GM23338 (cell line): ENCODE measurements at regions not wholly inside any gene's neighbourhood (a gene's known extent, or its start where the extent isn't known, plus 50 kb on each side); places are given as distances from the start of the nearest gene placed in this dataset.

ENCODE experiments used
- ATAC-seq: fragments of 200-7000 bp; cut with Tn5 transposase; 3 replicates; pipeline ENCODE4 v1.9.1; 2020
- DNase-seq: peaks from one replicate; pipeline ENCODE4 v3.0.0-alpha.2; 2015; ENCODE audit warnings: low spot score
- H2AFZ ChIP-seq: fragments of 200-600 bp; sonication (generic); 2 replicates; pipeline ENCODE4 v1.8.0; 2016; ENCODE audit warnings: antibody characterized with exemption, mild to moderate bottlenecking, moderate library complexity
- H3F3A ChIP-seq: fragments of 200-600 bp; sonication (generic); replicated peaks from 2 replicates; pipeline ENCODE4 v1.8.0; 2017; ENCODE audit warnings: antibody characterized with exemption, mixed run types, low read depth
- H3K27ac ChIP-seq: fragments of 200-600 bp; sonication (generic); 2 replicates; pipeline ENCODE4 v1.6.1; 2016; ENCODE audit warnings: low read depth
- H3K27me3 ChIP-seq: fragments of 200-600 bp; sonication (generic); 2 replicates; pipeline ENCODE4 v1.8.0; 2016; ENCODE audit warnings: mild to moderate bottlenecking, mixed run types, moderate library complexity; ENCODE audit not compliant: insufficient read depth
- H3K36me3 ChIP-seq: fragments of 200-600 bp; sonication (generic); 2 replicates; pipeline ENCODE4 v1.8.0; 2016; ENCODE audit warnings: mild to moderate bottlenecking; ENCODE audit not compliant: insufficient read depth
- H3K4me1 ChIP-seq: fragments of 200-600 bp; sonication (generic); 2 replicates; pipeline ENCODE4 v1.8.0; 2016; ENCODE audit warnings: mild to moderate bottlenecking, moderate library complexity; ENCODE audit not compliant: insufficient read depth
- H3K4me2 ChIP-seq: fragments of 200-600 bp; sonication (generic); 2 replicates; pipeline ENCODE4 v1.7.1; 2017; ENCODE audit warnings: mixed run types
- H3K4me3 ChIP-seq: fragments of 200-600 bp; sonication (generic); 2 replicates; pipeline ENCODE4 v1.6.1; 2016; ENCODE audit warnings: mixed run types
- H3K79me2 ChIP-seq: fragments of 200-600 bp; sonication (generic); replicated peaks from 2 replicates; pipeline ENCODE4 v1.8.0; 2017; ENCODE audit warnings: mild to moderate bottlenecking; ENCODE audit not compliant: insufficient read depth
- H3K9me2 ChIP-seq: fragments of 200-600 bp; sonication (generic); 2 replicates; pipeline ENCODE4 v1.8.0; 2017; ENCODE audit not compliant: insufficient read depth
- H4K20me1 ChIP-seq: fragments of 200-600 bp; sonication (generic); replicated peaks from 2 replicates; pipeline ENCODE4 v1.8.0; 2017; ENCODE audit warnings: mild to moderate bottlenecking; ENCODE audit not compliant: insufficient read depth
- H3K27ac Mint-ChIP-seq: 2 replicates; pipeline ENCODE4 v1.8.0; 2020; ENCODE audit warnings: inconsistent platforms, mild to moderate bottlenecking, moderate library complexity, mixed read lengths
- H3K27me3 Mint-ChIP-seq: 3 replicates; pipeline ENCODE4 v1.8.0; 2022; ENCODE audit warnings: low read depth, mild to moderate bottlenecking, moderate library complexity, mixed read lengths, inconsistent platforms; ENCODE audit not compliant: insufficient read depth, poor library complexity
- H3K36me3 Mint-ChIP-seq: 3 replicates; pipeline ENCODE4 v1.8.0; 2021; ENCODE audit warnings: low read depth, mild to moderate bottlenecking, inconsistent platforms, moderate library complexity, mixed read lengths
- H3K4me1 Mint-ChIP-seq: 3 replicates; pipeline ENCODE4 v1.8.0; 2020; ENCODE audit warnings: mild to moderate bottlenecking, inconsistent platforms, mixed read lengths
- H3K4me3 Mint-ChIP-seq: 3 replicates; pipeline ENCODE4 v1.8.0; 2021; ENCODE audit warnings: moderate library complexity, mild to moderate bottlenecking, inconsistent platforms, mixed read lengths
- H3K9me3 Mint-ChIP-seq: 3 replicates; pipeline ENCODE4 v1.8.0; 2020; ENCODE audit warnings: moderate library complexity, mild to moderate bottlenecking, inconsistent platforms, mixed read lengths
- CTCF ChIP-seq, 2 experiments: fragments of 200-600 bp in 1 of 2; sonication (generic) in 1 of 2; conservative IDR thresholded peaks; 2 replicates each; pipeline versions ENCODE4 v1.5.1 to v1.6.1; 2016 to 2017; ENCODE audit warnings: antibody characterized with exemption in 2 of 2, low read depth in 2 of 2, mild to moderate bottlenecking in 2 of 2, moderate library complexity in 1 of 2
- EZH2phosphoT487 ChIP-seq: fragments of 200-600 bp; sonication (generic); IDR thresholded peaks from one replicate; pipeline ENCODE4 v1.8.1; 2018; ENCODE audit warnings: antibody characterized with exemption; ENCODE audit not compliant: unreplicated experiment
- JUNB ChIP-seq: IDR thresholded peaks from one replicate; pipeline ENCODE4 v1.6.1; 2016; ENCODE audit warnings: antibody characterized with exemption; ENCODE audit not compliant: unreplicated experiment
- STAT1 ChIP-seq: IDR thresholded peaks from one replicate; pipeline ENCODE4 v1.6.1; 2016; ENCODE audit warnings: antibody characterized with exemption; ENCODE audit not compliant: unreplicated experiment
- TF ChIP-seq, protein P1 (sequence below): IDR thresholded peaks from 2 replicates; pipeline ENCODE4 v1.6.1; 2016; ENCODE audit warnings: antibody characterized with exemption

DNA sequence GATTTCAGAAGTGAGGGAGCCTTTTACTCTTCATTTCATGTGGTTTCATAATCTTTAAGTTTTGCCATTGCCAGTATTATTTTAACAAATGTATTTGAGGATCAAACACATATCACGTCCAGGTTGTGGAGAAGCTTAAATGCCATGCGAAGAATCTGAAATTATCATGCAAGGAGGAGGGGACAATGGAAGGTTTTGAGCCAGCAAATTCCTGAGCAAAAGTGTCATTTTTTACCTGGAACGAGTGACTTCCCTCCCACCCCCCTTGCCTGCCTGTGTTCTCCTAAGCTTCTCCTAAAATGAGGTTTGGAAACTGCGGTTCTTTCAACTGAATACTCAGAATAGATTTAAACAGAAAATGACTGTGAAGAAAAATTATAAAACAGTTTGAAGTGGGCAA is 77.6 kb downstream of the C16orf95 start (continued):
- TF ChIP-seq CTCF (conservative IDR thresholded peaks at IDR 0.05; ENCODE audit: low read depth in 2 of 2): no peak
- TF ChIP-seq EZH2phosphoT487: no peak

DNA sequence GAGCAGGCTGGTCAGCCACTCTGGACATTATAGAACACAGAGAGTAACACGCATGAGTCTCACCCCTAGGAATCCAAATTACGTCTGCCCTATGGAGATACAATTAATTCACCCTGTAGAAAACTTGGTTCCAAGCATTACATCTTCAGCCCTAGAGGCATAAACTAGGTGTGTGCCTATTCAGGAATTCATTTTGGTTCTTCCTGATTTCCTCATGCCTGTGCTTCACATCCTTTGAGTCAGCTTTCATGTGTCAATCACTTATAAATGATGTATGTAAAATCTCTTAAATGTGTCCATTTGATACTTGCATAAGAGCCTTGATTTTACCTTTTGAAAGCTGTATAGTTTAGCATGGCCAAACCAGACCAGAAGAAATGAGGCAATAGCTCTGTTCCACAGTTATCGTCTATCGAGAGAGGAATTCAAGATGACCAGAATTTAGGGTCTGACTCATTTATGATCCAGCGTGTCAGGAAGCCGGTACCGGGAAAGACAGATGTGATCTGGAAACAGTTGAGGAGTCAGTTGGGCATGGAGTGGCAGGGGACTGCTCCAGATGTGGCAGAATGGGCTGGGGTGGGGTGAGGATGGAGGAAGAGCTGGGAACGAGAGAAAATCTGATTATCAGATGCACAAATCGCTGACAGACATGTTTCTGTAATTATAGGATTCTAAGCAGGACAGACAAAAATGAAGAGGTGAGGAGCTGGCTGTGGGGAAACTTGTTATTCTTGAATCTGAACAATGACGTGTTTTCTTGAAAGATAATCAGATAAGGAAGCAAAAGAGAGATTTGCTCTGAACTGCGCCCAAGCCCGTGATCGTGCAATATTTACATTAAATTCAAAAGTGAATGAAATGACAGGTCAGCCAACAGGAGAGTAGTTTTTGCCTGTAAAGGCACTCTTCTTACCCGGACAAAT is 76.7 kb downstream of the C16orf95 start:
- no peak for TF ChIP-seq JUNB
- Histone ChIP-seq H3K4me2 (no peak overlapping the region), H4K20me1 (no peaks in the 10 kb centered on the region), H3K36me3 (no peaks in the 10 kb centered on the region), H3K4me3 (no peak overlapping the region), H3F3A (no peaks in the 10 kb centered on the region), H3K27ac (no peak overlapping the region), H3K79me2 (no peaks in the 10 kb centered on the region), H2AFZ (no peak overlapping the region), H3K27me3 (no peaks in the 10 kb centered on the region), H3K9me2 (no peaks in the 10 kb centered on the region), H3K4me1 (peaks cover 13% of the 10 kb centered on the region)
- ATAC-seq: no peak
- DNase-seq: no peak
- Mint-ChIP-seq H3K27me3 (peaks cover 6% of the 10 kb centered on the region), H3K4me1 (peaks cover 24% of the 10 kb centered on the region), H3K9me3 (no peaks in the 10 kb centered on the region), H3K36me3 (no peaks in the 10 kb centered on the region), H3K4me3 (no peak overlapping the region), H3K27ac (no peak overlapping the region)

DNA sequence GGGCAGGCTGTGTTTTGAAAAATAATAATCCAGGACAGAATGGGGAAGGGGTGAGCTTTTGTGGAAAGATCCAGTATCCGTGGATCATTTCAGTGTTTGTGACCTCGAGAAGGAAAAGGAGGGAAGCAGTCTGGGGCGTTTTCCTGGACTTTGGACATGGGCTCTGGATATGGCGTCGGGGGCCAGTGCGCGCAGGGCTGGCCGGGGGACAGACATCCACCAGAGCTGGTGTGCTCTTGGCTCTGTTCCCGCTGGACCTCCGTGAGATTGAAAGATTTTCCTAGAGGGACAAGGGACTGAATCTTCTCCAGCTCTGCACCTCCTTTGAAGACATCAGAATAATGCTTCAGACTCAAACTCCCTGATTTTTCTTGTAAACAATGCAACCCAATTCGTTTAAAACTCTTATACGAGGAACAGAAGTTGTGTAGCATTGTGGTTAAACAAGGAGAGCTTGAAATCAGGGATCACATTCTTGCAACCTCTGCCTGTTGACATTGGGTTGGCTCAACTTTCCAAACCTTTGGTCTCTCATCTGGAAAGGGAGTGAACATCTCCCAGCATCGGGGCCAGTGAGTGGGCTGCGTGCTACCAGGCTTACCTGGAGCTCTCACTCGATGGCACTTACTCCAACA is 75.9 kb downstream of the C16orf95 start:
- H3K4me2 ChIP-seq: no peak overlapping the region
- H3K9me3 Mint-ChIP-seq: no peaks in the 10 kb centered on the region
- no peak for ATAC-seq
- H3K79me2 ChIP-seq: no peaks in the 10 kb centered on the region
- H3K4me3 Mint-ChIP-seq: no peak overlapping the region
- no peak overlapping the region for H3K27ac ChIP-seq
- H3K4me1 ChIP-seq: peaks cover 13% of the 10 kb centered on the region
- no peak overlapping the region for H3K4me3 ChIP-seq
- no peaks in the 10 kb centered on the region for H3K9me2 ChIP-seq
- no peak for DNase-seq
- H3K36me3 Mint-ChIP-seq: no peaks in the 10 kb centered on the region
- peaks cover 2% of the 10 kb centered on the region for H3K27me3 Mint-ChIP-seq
- no peaks in the 10 kb centered on the region for H3F3A ChIP-seq
- H3K27ac Mint-ChIP-seq: no peak overlapping the region
- H3K4me1 Mint-ChIP-seq: peaks cover 25% of the 10 kb centered on the region
- H3K36me3 ChIP-seq: no peaks in the 10 kb centered on the region
- no peaks in the 10 kb centered on the region for H4K20me1 ChIP-seq
- H3K27me3 ChIP-seq: no peaks in the 10 kb centered on the region
- H2AFZ ChIP-seq: no peak overlapping the region
- TF ChIP-seq STAT1: no peak
- no peak for TF ChIP-seq JUNB
- TF ChIP-seq, protein P1, sequence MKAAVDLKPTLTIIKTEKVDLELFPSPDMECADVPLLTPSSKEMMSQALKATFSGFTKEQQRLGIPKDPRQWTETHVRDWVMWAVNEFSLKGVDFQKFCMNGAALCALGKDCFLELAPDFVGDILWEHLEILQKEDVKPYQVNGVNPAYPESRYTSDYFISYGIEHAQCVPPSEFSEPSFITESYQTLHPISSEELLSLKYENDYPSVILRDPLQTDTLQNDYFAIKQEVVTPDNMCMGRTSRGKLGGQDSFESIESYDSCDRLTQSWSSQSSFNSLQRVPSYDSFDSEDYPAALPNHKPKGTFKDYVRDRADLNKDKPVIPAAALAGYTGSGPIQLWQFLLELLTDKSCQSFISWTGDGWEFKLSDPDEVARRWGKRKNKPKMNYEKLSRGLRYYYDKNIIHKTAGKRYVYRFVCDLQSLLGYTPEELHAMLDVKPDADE: no peak
- no peak for TF ChIP-seq CTCF (conservative IDR thresholded peaks at IDR 0.05; ENCODE audit: low read depth in 2 of 2)
